Hepatocyte (in vitro differentiated cells): ENCODE measurements at regions not wholly inside any gene's neighbourhood (a gene's known extent, or its start where the extent isn't known, plus 50 kb on each side); places are given as distances from the start of the nearest gene placed in this dataset.

Source experiments
- EZH2 ChIP-seq: fragments of 200-600 bp; sonication (generic); IDR thresholded peaks from 2 replicates; pipeline ENCODE4 v1.6.1; 2016; ENCODE audit warnings: antibody characterized with exemption, mild to moderate bottlenecking, borderline replicate concordance
- TF ChIP-seq, protein P1 (sequence below): fragments of 200-600 bp; sonication (generic); IDR thresholded peaks from 2 replicates; pipeline ENCODE4 v1.5.1; 2016; ENCODE audit warnings: antibody characterized with exemption, mild to moderate bottlenecking; ENCODE audit not compliant: poor library complexity

DNA sequence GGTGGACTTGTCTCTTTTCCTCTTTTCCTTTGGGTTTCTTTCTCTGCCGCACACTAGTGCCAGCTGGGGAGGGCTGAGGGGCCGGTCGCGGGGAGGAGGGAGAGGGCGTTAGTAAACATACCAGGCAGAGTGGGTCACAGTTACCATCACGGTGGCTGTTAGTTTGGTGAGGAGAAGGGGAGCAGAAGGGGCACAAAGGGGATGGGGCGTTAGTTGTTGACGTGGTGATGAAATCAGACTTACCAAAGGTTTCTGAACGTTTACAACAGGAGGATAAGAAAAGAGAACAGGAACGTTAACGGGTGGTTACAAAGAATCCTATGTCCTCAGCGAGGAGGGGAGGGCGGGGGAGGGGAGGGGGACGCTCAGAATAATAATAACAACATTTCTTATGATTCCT, 77.9 kb downstream of the PTPRS start:
- TF ChIP-seq EZH2 = no peak
- TF ChIP-seq, protein P1, sequence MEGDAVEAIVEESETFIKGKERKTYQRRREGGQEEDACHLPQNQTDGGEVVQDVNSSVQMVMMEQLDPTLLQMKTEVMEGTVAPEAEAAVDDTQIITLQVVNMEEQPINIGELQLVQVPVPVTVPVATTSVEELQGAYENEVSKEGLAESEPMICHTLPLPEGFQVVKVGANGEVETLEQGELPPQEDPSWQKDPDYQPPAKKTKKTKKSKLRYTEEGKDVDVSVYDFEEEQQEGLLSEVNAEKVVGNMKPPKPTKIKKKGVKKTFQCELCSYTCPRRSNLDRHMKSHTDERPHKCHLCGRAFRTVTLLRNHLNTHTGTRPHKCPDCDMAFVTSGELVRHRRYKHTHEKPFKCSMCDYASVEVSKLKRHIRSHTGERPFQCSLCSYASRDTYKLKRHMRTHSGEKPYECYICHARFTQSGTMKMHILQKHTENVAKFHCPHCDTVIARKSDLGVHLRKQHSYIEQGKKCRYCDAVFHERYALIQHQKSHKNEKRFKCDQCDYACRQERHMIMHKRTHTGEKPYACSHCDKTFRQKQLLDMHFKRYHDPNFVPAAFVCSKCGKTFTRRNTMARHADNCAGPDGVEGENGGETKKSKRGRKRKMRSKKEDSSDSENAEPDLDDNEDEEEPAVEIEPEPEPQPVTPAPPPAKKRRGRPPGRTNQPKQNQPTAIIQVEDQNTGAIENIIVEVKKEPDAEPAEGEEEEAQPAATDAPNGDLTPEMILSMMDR = no peak
